Osteocyte (in vitro differentiated cells): ENCODE measurements at regions not wholly inside any gene's neighbourhood (a gene's known extent, or its start where the extent isn't known, plus 50 kb on each side); places are given as distances from the start of the nearest gene placed in this dataset.
A peak's percentile ranks its signal among the peaks of the same experiment; 100 is the strongest.

Experiments
- DNase-seq: peaks from one replicate; pipeline ENCODE4 v3.0.0; 2021; ENCODE audit warnings: mixed read lengths; ENCODE audit not compliant: unreplicated experiment; ENCODE audit errors: extremely low spot score
- H3K27ac Mint-ChIP-seq: one replicate; pipeline ENCODE4 v1.8.0; 2021; ENCODE audit warnings: mild to moderate bottlenecking, mixed read lengths; ENCODE audit not compliant: unreplicated experiment
- H3K27me3 Mint-ChIP-seq: one replicate; pipeline ENCODE4 v1.8.0; 2021; ENCODE audit warnings: mixed read lengths; ENCODE audit not compliant: unreplicated experiment
- H3K36me3 Mint-ChIP-seq: one replicate; pipeline ENCODE4 v1.8.0; 2021; ENCODE audit warnings: mixed read lengths; ENCODE audit not compliant: unreplicated experiment
- H3K4me1 Mint-ChIP-seq: one replicate; pipeline ENCODE4 v1.8.0; 2021; ENCODE audit warnings: mixed read lengths; ENCODE audit not compliant: unreplicated experiment
- H3K4me3 Mint-ChIP-seq: one replicate; pipeline ENCODE4 v1.8.0; 2021; ENCODE audit warnings: mild to moderate bottlenecking, moderate library complexity, mixed read lengths; ENCODE audit not compliant: unreplicated experiment
- H3K9me3 Mint-ChIP-seq: one replicate; pipeline ENCODE4 v1.8.0; 2021; ENCODE audit warnings: mixed read lengths; ENCODE audit not compliant: unreplicated experiment
- CTCF ChIP-seq: fragments of 200-600 bp; sonication (generic); IDR thresholded peaks from 2 replicates; pipeline ENCODE4 v1.5.0; 2021; ENCODE audit warnings: antibody characterized with exemption, mild to moderate bottlenecking, moderate library complexity

DNA sequence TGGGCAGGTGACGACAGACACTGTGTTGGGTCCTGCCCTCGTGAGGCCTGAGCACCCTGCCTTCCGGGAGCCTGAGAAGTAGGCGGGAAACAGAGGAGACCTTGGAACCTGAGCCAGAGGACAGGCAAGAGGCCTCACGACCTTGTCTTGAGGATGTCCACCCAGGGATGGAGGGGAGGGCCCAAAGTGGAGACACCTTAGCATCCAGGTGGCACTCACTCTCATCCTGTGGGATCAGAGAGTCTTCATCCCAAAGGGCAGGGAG, 347.2 kb downstream of the NPHP4 start:
- no peaks in the 10 kb centered on the region for H3K4me1 Mint-ChIP-seq
- peaks cover 25% of the 10 kb centered on the region for H3K9me3 Mint-ChIP-seq
- no peaks in the 10 kb centered on the region for H3K27me3 Mint-ChIP-seq
- TF ChIP-seq CTCF, result no peak
- peak; percentile 77 for DNase-seq
- no peak overlapping the region for H3K27ac Mint-ChIP-seq
- H3K36me3 Mint-ChIP-seq, result no peaks in the 10 kb centered on the region
- H3K4me3 Mint-ChIP-seq, result no peak overlapping the region

GRCh38 chr1:5644281-5645134, 347.7 kb downstream of the NPHP4 start:
- Mint-ChIP-seq H3K4me1 (no peaks in the 10 kb centered on the region), H3K4me3 (no peak overlapping the region), H3K27ac (no peak overlapping the region), H3K9me3 (peaks cover 25% of the 10 kb centered on the region), H3K27me3 (no peaks in the 10 kb centered on the region), H3K36me3 (no peaks in the 10 kb centered on the region)
- DNase-seq, result peak; percentile 67
- no peak for TF ChIP-seq CTCF

DNA sequence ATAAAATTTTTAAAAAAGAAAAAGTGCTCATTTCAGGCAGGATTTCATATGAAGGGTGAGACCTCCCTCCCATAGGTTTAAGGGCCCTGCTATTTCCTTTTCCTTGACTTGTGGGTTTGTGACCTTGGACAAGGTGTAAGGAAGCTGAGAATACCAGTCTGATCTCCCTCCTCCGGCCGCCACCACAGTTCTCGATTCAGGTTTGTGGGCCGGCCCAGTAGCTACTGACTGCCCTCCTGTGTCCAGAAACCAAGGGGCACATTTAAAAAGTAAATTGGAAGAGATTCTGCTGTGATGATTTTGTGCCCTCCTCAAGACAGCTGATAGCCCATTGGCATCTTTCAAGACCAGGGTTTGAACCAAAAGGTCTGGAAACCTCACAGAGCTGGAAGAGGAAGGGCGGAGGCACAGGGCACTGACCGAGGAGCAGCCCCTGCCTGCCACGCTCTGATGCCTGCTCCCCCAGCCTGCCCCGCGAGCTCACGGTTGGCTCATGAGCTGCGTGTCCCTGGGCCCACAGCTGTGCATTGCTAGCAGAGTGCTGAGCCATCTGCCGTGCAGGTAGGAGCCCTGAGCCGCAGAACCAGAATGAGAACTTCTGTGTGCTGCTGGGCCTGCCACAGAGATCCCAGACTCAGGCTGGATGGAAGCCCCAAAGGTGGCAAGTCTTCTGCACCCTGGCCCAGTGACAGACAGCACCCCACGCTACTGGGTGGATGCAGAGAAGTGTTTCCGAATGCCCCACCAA, 348.7 kb downstream of the NPHP4 start:
- Mint-ChIP-seq H3K4me3 (no peak overlapping the region), H3K27ac (no peak overlapping the region), H3K27me3 (no peaks in the 10 kb centered on the region), H3K9me3 (peaks cover 22% of the 10 kb centered on the region), H3K36me3 (no peaks in the 10 kb centered on the region), H3K4me1 (no peaks in the 10 kb centered on the region)
- no peak for TF ChIP-seq CTCF
- DNase-seq, result peak; percentile 75

GRCh38 chr1:5640845-5641244, 351.4 kb downstream of the NPHP4 start:
- Mint-ChIP-seq H3K4me1 (no peaks in the 10 kb centered on the region), H3K27ac (no peak overlapping the region), H3K36me3 (no peaks in the 10 kb centered on the region), H3K4me3 (no peak overlapping the region), H3K9me3 (peaks cover 28% of the 10 kb centered on the region), H3K27me3 (no peaks in the 10 kb centered on the region)
- no peak for DNase-seq
- no peak for TF ChIP-seq CTCF

DNA sequence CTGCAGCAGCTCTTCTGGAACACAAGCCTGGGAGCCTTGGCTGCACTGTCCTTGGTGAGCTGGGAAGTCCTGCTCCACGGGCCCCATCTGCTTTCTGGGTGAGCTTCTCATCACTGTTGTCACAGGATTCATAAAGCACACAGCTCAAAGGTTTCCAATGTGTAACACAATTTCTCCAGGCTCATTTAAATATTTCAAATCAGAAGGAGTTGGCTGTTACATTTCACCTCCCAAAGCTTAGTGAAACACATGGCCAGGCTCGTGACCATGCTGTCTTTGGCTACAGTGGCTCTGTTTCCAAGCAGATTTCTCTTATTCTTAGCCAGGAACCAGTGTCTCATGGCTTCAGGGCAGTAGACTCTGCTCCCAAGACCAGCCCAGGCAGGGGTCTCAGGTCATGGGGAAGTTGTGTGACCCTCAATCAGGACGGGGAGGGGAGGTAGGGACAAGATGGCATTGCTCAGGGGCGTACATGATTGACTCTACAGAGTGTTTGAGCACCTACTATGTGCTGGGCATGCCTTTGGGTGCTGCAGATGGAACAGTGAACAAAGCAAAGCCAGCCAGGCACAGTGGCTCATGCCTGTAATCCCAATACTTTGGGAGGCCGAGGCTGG, 353.0 kb downstream of the NPHP4 start:
- peak; percentile 62 for DNase-seq
- H3K4me3 Mint-ChIP-seq, result no peak overlapping the region
- peaks cover 24% of the 10 kb centered on the region for H3K9me3 Mint-ChIP-seq
- no peaks in the 10 kb centered on the region for H3K27me3 Mint-ChIP-seq
- no peaks in the 10 kb centered on the region for H3K4me1 Mint-ChIP-seq
- H3K27ac Mint-ChIP-seq, result no peak overlapping the region
- TF ChIP-seq CTCF, result no peak
- H3K36me3 Mint-ChIP-seq, result no peaks in the 10 kb centered on the region
